Thymus (tissue), 11 donors: ENCODE measurements at regions not wholly inside any gene's neighbourhood (a gene's known extent, or its start where the extent isn't known, plus 50 kb on each side); places are given as distances from the start of the nearest gene placed in this dataset.

Experiments
- DNase-seq, 9 donors: peaks; one replicate each; pipeline ENCODE4 v3.0.0-alpha.2; 2013; ENCODE audit warnings: low spot score in 9 of 9, low read depth in 6 of 9, missing footprints in 1 of 9
- H3K27ac ChIP-seq, 2 donors: one replicate each; pipeline ENCODE4 v1.5.1; 2013; ENCODE audit warnings: control low read depth in 1 of 2, low read depth in 1 of 2, low read length in 1 of 2, mild to moderate bottlenecking in 1 of 2, moderate library complexity in 1 of 2
- H3K27me3 ChIP-seq, 2 donors: one replicate each; pipeline ENCODE4 v1.5.1; 2013; ENCODE audit warnings: low read length in 1 of 2; ENCODE audit not compliant: control insufficient read depth in 2 of 2, insufficient read depth in 1 of 2
- H3K36me3 ChIP-seq, 2 donors: one replicate each; pipeline ENCODE4 v1.5.1; 2013; ENCODE audit warnings: low read length in 1 of 2, mild to moderate bottlenecking in 1 of 2, moderate library complexity in 1 of 2; ENCODE audit not compliant: control insufficient read depth in 2 of 2, insufficient read depth in 2 of 2
- H3K4me1 ChIP-seq, 2 donors: one replicate each; pipeline ENCODE4 v1.5.1; 2013; ENCODE audit warnings: low read length in 2 of 2; ENCODE audit not compliant: control insufficient read depth in 2 of 2, insufficient read depth in 2 of 2
- H3K4me3 ChIP-seq, 2 donors: one replicate each; pipeline ENCODE4 v1.5.1; 2013; ENCODE audit warnings: low read length in 2 of 2, control low read depth in 1 of 2, mild to moderate bottlenecking in 1 of 2
- H3K9me3 ChIP-seq, 2 donors: one replicate each; pipeline ENCODE4 v1.5.1; 2013; ENCODE audit warnings: low read length in 1 of 2, mild to moderate bottlenecking in 1 of 2; ENCODE audit not compliant: control insufficient read depth in 2 of 2, insufficient read depth in 1 of 2
- WGBS: extraction: QIAGEN DNeasy Blood & Tissue Kit; methylation state at CpG from one replicate; pipeline ENCODE4 v1.1.7; 2013; 5-methylcytosine and 5-hydroxymethylcytosine counted together
- donor health status: healthy.

- no peak for DNase-seq
- Histone ChIP-seq H3K27me3 (no peaks in the 10 kb centered on the region), H3K4me3 (no peak overlapping the region), H3K9me3 (no peaks in the 10 kb centered on the region), H3K36me3 (no peaks in the 10 kb centered on the region), H3K4me1 (no peaks in the 10 kb centered on the region), H3K27ac (no peak overlapping the region)
- 97% methylated on average over 2 of the region's 2 CpGs for WGBS
Measured at GRCh38 chr12:115273456-115273855, 589.5 kb upstream of the TBX3 start.

GRCh38 chr12:115268451-115268850 lies 584.5 kb upstream of the TBX3 start:
- Histone ChIP-seq H3K27ac (no peak overlapping the region), H3K9me3 (no peaks in the 10 kb centered on the region), H3K4me3 (no peak overlapping the region), H3K27me3 (no peaks in the 10 kb centered on the region), H3K4me1 (no peaks in the 10 kb centered on the region), H3K36me3 (no peaks in the 10 kb centered on the region)
- WGBS = 92% methylated on average over 4 of the region's 4 CpGs
- no peak for DNase-seq

- Histone ChIP-seq H3K36me3 (no peaks in the 10 kb centered on the region), H3K9me3 (no peaks in the 10 kb centered on the region), H3K27ac (no peak overlapping the region), H3K27me3 (no peaks in the 10 kb centered on the region), H3K4me3 (no peak overlapping the region), H3K4me1 (no peaks in the 10 kb centered on the region)
- 95% methylated on average over 3 of the region's 3 CpGs for WGBS
- no peak for DNase-seq
Measured at GRCh38 chr12:115267891-115268290, 583.9 kb upstream of the TBX3 start.

- Histone ChIP-seq H3K27ac (no peak overlapping the region), H3K4me3 (no peak overlapping the region), H3K27me3 (no peaks in the 10 kb centered on the region), H3K9me3 (no peaks in the 10 kb centered on the region), H3K4me1 (no peaks in the 10 kb centered on the region), H3K36me3 (no peaks in the 10 kb centered on the region)
- 89% methylated on average over 3 of the region's 3 CpGs for WGBS
- DNase-seq = no peak
Measured at GRCh38 chr12:115267464-115267863, 583.5 kb upstream of the TBX3 start.

GRCh38 chr12:115264605-115265004 lies 580.6 kb upstream of the TBX3 start:
- no peak for DNase-seq
- H3K36me3 ChIP-seq = no peaks in the 10 kb centered on the region
- no peaks in the 10 kb centered on the region for H3K27me3 ChIP-seq
- H3K4me1 ChIP-seq = no peaks in the 10 kb centered on the region
- 93% methylated on average over 6 of the region's 6 CpGs for WGBS
- no peak overlapping the region for H3K4me3 ChIP-seq
- no peak overlapping the region for H3K27ac ChIP-seq
- no peaks in the 10 kb centered on the region for H3K9me3 ChIP-seq

GRCh38 chr12:115261691-115262398 lies 577.9 kb upstream of the TBX3 start:
- H3K9me3 ChIP-seq = no peaks in the 10 kb centered on the region
- 75% methylated on average over 3 of the region's 3 CpGs for WGBS

GRCh38 chr12:115260762-115261675 lies 577.0 kb upstream of the TBX3 start:
- DNase-seq = no peak
- Histone ChIP-seq H3K36me3 (no peaks in the 10 kb centered on the region), H3K9me3 (no peaks in the 10 kb centered on the region), H3K4me3 (no peak overlapping the region), H3K27me3 (no peaks in the 10 kb centered on the region), H3K4me1 (no peaks in the 10 kb centered on the region), H3K27ac (no peak overlapping the region)
- WGBS = 76% methylated on average over 7 of the region's 7 CpGs

More at GRCh38 chr12:115261691-115262398, 577.9 kb upstream of the TBX3 start:
- Histone ChIP-seq H3K27me3 (no peaks in the 10 kb centered on the region), H3K4me1 (no peaks in the 10 kb centered on the region), H3K36me3 (no peaks in the 10 kb centered on the region), H3K27ac (no peak overlapping the region), H3K4me3 (no peak overlapping the region)
- DNase-seq = no peak

GRCh38 chr12:115259968-115260747 lies 576.2 kb upstream of the TBX3 start:
- H3K27ac ChIP-seq = no peak overlapping the region
- no peaks in the 10 kb centered on the region for H3K4me1 ChIP-seq
- H3K27me3 ChIP-seq = no peaks in the 10 kb centered on the region
- no peaks in the 10 kb centered on the region for H3K36me3 ChIP-seq
- no peak for DNase-seq
- no peaks in the 10 kb centered on the region for H3K9me3 ChIP-seq
- H3K4me3 ChIP-seq = no peak overlapping the region
- 95% methylated on average over 4 of the region's 4 CpGs for WGBS

- no peak overlapping the region for H3K27ac ChIP-seq
- no peaks in the 10 kb centered on the region for H3K27me3 ChIP-seq
- no peak overlapping the region for H3K4me3 ChIP-seq
- no peaks in the 10 kb centered on the region for H3K4me1 ChIP-seq
- H3K9me3 ChIP-seq = no peaks in the 10 kb centered on the region
- 98% methylated on average over 2 of the region's 2 CpGs for WGBS
- no peaks in the 10 kb centered on the region for H3K36me3 ChIP-seq
- no peak for DNase-seq
Measured at GRCh38 chr12:115257791-115258190, 573.8 kb upstream of the TBX3 start.
